ENCODE measurements at regions not wholly inside any gene's neighbourhood (a gene's known extent, or its start where the extent isn't known, plus 50 kb on each side); places are given as distances from the start of the nearest gene placed in this dataset.

DNA sequence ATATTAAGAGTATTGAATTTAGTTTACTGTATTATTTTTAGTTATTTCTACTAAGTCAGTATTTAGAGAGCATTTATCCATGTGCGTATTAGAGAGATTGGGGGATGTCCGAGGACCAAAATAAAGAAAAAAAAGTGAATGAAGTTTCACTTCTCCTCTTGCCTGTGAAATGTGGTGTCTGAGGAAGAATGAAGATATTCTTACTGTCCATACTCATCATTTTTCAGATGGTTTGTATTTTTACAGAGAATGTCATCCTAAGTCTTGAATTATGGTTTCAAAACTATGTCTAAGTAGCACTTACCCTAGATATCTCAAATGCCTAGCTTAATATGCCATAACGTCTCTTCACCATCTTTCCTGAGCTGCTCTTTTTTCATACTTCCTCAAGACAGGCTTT lies 854.3 kb downstream of the C4orf33 start:
- no peak overlapping the region for H3K4me3 ChIP-seq (ENCODE audit: low read depth, low read length)
- TF ChIP-seq CTCF (IDR thresholded peaks at IDR 0.05; ENCODE audit: insufficient read depth, low read depth, low read length, missing control alignments) = no peak
- no peak for DNase-seq (ENCODE audit: low read depth)

DNA sequence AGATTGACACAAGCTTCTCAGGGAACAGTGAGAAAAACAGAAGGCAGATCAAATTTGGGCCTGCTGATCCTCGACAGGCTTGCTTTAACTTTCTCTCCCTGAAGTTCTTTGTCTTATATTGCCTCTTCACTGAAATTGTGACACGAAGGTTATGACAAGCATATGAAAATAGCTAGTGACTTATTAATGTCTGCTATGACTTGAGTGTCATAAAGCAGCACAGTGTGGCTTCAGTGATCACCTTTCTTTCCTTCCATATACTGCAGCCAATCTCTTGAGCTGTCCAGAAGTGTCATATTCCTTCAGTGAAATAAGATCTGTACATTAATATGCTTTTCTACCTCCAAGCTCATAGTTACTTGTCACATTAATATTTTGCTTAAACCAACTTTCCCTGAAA lies 870.2 kb downstream of the C4orf33 start:
- no peak for DNase-seq (ENCODE audit: low read depth)
- no peak overlapping the region for H3K4me3 ChIP-seq (ENCODE audit: low read depth, low read length)
- no peak for TF ChIP-seq CTCF (IDR thresholded peaks at IDR 0.05; ENCODE audit: insufficient read depth, low read depth, low read length, missing control alignments)

GRCh38 chr4:129968366-129968765 lies 872.4 kb downstream of the C4orf33 start:
- no peak for TF ChIP-seq CTCF (IDR thresholded peaks at IDR 0.05; ENCODE audit: insufficient read depth, low read depth, low read length, missing control alignments)
- no peak for DNase-seq (ENCODE audit: low read depth)
- H3K4me3 ChIP-seq (ENCODE audit: low read depth, low read length) = no peak overlapping the region

- no peak for DNase-seq (ENCODE audit: low read depth)
- TF ChIP-seq CTCF (IDR thresholded peaks at IDR 0.05; ENCODE audit: insufficient read depth, low read depth, low read length, missing control alignments) = no peak
- H3K4me3 ChIP-seq (ENCODE audit: low read depth, low read length) = no peak overlapping the region
These were observed 872.8 kb downstream of the C4orf33 start for GRCh38 chr4:129968778-129969177.

DNA sequence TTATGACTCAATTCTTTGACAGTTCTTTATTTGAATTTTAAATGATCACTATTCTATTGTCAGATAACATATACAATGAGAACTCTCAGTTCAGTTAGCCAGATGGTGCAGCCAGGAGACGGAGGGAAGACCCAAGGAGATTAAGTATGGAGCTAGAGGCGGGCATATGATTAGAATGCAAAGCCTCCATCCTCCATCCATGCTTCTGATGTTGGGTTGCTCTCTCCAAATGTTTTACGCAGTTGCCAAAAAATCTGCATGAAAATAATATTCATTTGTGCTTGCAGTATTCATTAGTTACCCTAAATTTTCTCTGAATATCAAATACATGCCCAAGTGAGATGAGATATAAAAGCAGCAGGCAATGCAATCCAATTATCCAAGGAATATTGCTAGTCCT lies 874.8 kb downstream of the C4orf33 start:
- no peak for DNase-seq (ENCODE audit: low read depth)
- no peak for TF ChIP-seq CTCF (IDR thresholded peaks at IDR 0.05; ENCODE audit: insufficient read depth, low read depth, low read length, missing control alignments)
- no peak overlapping the region for H3K4me3 ChIP-seq (ENCODE audit: low read depth, low read length)

- no peak for TF ChIP-seq CTCF (IDR thresholded peaks at IDR 0.05; ENCODE audit: insufficient read depth, low read depth, low read length, missing control alignments)
- no peak overlapping the region for H3K4me3 ChIP-seq (ENCODE audit: low read depth, low read length)
- no peak for DNase-seq (ENCODE audit: low read depth)
These were observed 875.5 kb downstream of the C4orf33 start for GRCh38 chr4:129971419-129971818.

DNA sequence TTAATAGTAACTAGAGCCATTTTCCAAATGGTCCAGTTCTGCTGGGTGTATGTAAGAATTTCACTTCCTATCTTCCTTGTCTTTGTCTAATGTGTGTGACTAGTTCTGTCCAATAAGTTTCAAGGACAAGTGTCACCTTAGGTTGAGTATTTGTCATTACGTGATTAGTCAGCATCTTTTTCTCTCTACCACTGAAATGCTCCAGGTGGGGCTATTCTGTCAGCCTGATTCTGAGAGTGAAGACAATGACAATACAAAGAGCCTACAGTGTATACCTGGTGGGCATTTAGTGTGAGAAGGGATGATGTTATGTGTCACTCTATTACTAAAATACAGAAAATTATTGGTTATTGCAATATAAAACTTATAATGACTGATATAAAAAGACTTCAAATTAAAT lies 876.3 kb downstream of the C4orf33 start:
- H3K4me3 ChIP-seq (ENCODE audit: low read depth, low read length) = no peak overlapping the region
- TF ChIP-seq CTCF (IDR thresholded peaks at IDR 0.05; ENCODE audit: insufficient read depth, low read depth, low read length, missing control alignments) = no peak
- no peak for DNase-seq (ENCODE audit: low read depth)

Data from GM12865 (cell line).